Esophagus muscularis mucosa (tissue), 4 donors: ENCODE measurements at regions not wholly inside any gene's neighbourhood (a gene's known extent, or its start where the extent isn't known, plus 50 kb on each side); places are given as distances from the start of the nearest gene placed in this dataset.

Source experiments
- DNase-seq: peaks from one replicate; pipeline ENCODE4 v3.0.0-alpha.2; 2017; ENCODE audit errors: extremely low spot score
- H3K27ac ChIP-seq, 4 donors: fragments of 200-600 bp; sonication (generic); replicated peaks in 1 of 4; 1 replicate in 3 of 4; 2 replicates in 1 of 4; pipeline ENCODE4 v1.5.1; 2016 to 2019; ENCODE audit warnings: mild to moderate bottlenecking in 1 of 4
- H3K27me3 ChIP-seq, 4 donors: fragments of 200-600 bp; sonication (generic); one replicate each; pipeline versions ENCODE4 v1.5.1 to v1.6.0; 2016 to 2019
- H3K36me3 ChIP-seq, 4 donors: fragments of 200-600 bp; sonication (generic); one replicate each; pipeline ENCODE4 v1.5.1; 2016 to 2019
- H3K4me1 ChIP-seq, 4 donors: fragments of 200-600 bp; sonication (generic); one replicate each; pipeline ENCODE4 v1.5.1; 2016 to 2019
- H3K4me3 ChIP-seq, 4 donors: fragments of 200-600 bp; sonication (generic); 1 replicate in 2 of 4; 2 replicates in 2 of 4; pipeline ENCODE4 v1.5.1; 2016 to 2019; ENCODE audit warnings: mild to moderate bottlenecking in 4 of 4, moderate library complexity in 1 of 4
- H3K9me3 ChIP-seq, 4 donors: fragments of 200-600 bp; sonication (generic); 1 replicate in 3 of 4; 2 replicates in 1 of 4; pipeline ENCODE4 v1.5.1; 2016 to 2019
- CTCF ChIP-seq, 3 experiments: fragments of 200-600 bp in 2 of 3; fragments of 450-650 bp in 1 of 3; sonication (generic) in 2 of 3; IDR thresholded peaks; one replicate each; pipeline ENCODE4 v1.5.1; 2017 to 2019; ENCODE audit warnings: antibody characterized with exemption in 3 of 3, mild to moderate bottlenecking in 2 of 3, moderate library complexity in 1 of 3
- EP300 ChIP-seq: sonication (generic); formaldehyde crosslinking; IDR thresholded peaks from one replicate; pipeline ENCODE4 v1.6.1; 2017; ENCODE audit warnings: antibody characterized with exemption
- POLR2A ChIP-seq: fragments of 450-650 bp; IDR thresholded peaks from one replicate; pipeline ENCODE4 v1.6.1; 2017; ENCODE audit warnings: antibody characterized with exemption, moderate library complexity, mild to moderate bottlenecking, low read depth
- POLR2AphosphoS5 ChIP-seq, 2 donors: sonication (generic); formaldehyde crosslinking; IDR thresholded peaks; one replicate each; pipeline ENCODE4 v1.6.1; 2017; ENCODE audit warnings: antibody characterized with exemption in 2 of 2
- WGBS: methylation state at CpG from one replicate; pipeline ENCODE4 v1.1.5; 2018; 5-methylcytosine and 5-hydroxymethylcytosine counted together
- intact Hi-C: fragments of 100-400 bp; cut with DNase I; formaldehyde crosslinking; loops from one replicate; pipeline ENCODE4 v1.15.1; 2023

- H3K27me3 ChIP-seq: no peaks in the 10 kb centered on the region
- H3K9me3 ChIP-seq: no peaks in the 10 kb centered on the region
- H3K36me3 ChIP-seq: no peaks in the 10 kb centered on the region
- no peak overlapping the region for H3K27ac ChIP-seq
- WGBS: 88% methylated on average over 4 of the region's 4 CpGs
- no peak overlapping the region for H3K4me3 ChIP-seq
- TF ChIP-seq POLR2A: no peak
- TF ChIP-seq POLR2AphosphoS5 (IDR thresholded peaks at IDR 0.05): no peak
- TF ChIP-seq EP300: no peak
- no peak for TF ChIP-seq CTCF (IDR thresholded peaks at IDR 0.05)
- no peak for DNase-seq
- H3K4me1 ChIP-seq: no peaks in the 10 kb centered on the region
- intact Hi-C loops: no loop called here
These were observed 209.4 kb upstream of the IL12B start for GRCh38 chr5:159539678-159540077.

- DNase-seq: no peak
- intact Hi-C loops: no loop called here
- no peak for TF ChIP-seq CTCF (IDR thresholded peaks at IDR 0.05)
- no peak for TF ChIP-seq EP300
- no peak for TF ChIP-seq POLR2AphosphoS5 (IDR thresholded peaks at IDR 0.05)
- no peak for TF ChIP-seq POLR2A
- Histone ChIP-seq H3K27me3 (no peaks in the 10 kb centered on the region), H3K27ac (no peak overlapping the region), H3K9me3 (peaks cover 0 to 10% (median 5%) of the 10 kb centered on the region in 4 donors), H3K4me1 (no peaks in the 10 kb centered on the region), H3K36me3 (no peaks in the 10 kb centered on the region), H3K4me3 (no peak overlapping the region)
- 79% methylated on average over 1 of the region's 1 CpG for WGBS
These were observed 213.0 kb upstream of the IL12B start for GRCh38 chr5:159543326-159543725.

- Histone ChIP-seq H3K27ac (no peak overlapping the region), H3K4me3 (no peak overlapping the region), H3K36me3 (no peaks in the 10 kb centered on the region), H3K27me3 (no peaks in the 10 kb centered on the region), H3K9me3 (peaks cover 0 to 10% (median 5%) of the 10 kb centered on the region in 4 donors), H3K4me1 (no peaks in the 10 kb centered on the region)
- WGBS: 60% methylated on average over 1 of the region's 1 CpG
- intact Hi-C loops: no loop called here
- TF ChIP-seq EP300 (no peak), POLR2AphosphoS5 (IDR thresholded peaks at IDR 0.05) (no peak), CTCF (IDR thresholded peaks at IDR 0.05) (no peak), POLR2A (no peak)
- no peak for DNase-seq
These were observed 214.9 kb upstream of the IL12B start for GRCh38 chr5:159545156-159545555.

GRCh38 chr5:159547466-159548195 lies 217.3 kb upstream of the IL12B start:
- no peaks in the 10 kb centered on the region for H3K4me1 ChIP-seq
- 87% methylated on average over 3 of the region's 3 CpGs for WGBS
- no peak overlapping the region for H3K27ac ChIP-seq
- TF ChIP-seq POLR2A (no peak), POLR2AphosphoS5 (IDR thresholded peaks at IDR 0.05) (no peak), CTCF (IDR thresholded peaks at IDR 0.05) (no peak), EP300 (no peak)
- no peaks in the 10 kb centered on the region for H3K27me3 ChIP-seq
- intact Hi-C loops: no loop called here
- no peak overlapping the region for H3K4me3 ChIP-seq
- H3K9me3 ChIP-seq: peaks cover 0 to 10% (median 8%) of the 10 kb centered on the region in 4 donors
- H3K36me3 ChIP-seq: no peaks in the 10 kb centered on the region
- DNase-seq: no peak

GRCh38 chr5:159548517-159548916 lies 218.2 kb upstream of the IL12B start:
- Histone ChIP-seq H3K27me3 (no peaks in the 10 kb centered on the region), H3K4me3 (no peak overlapping the region), H3K27ac (no peak overlapping the region), H3K36me3 (no peaks in the 10 kb centered on the region), H3K4me1 (no peaks in the 10 kb centered on the region), H3K9me3 (peaks cover 0 to 10% (median 8%) of the 10 kb centered on the region in 4 donors)
- 62% methylated on average over 3 of the region's 3 CpGs for WGBS
- intact Hi-C loops: no loop called here
- no peak for DNase-seq
- TF ChIP-seq POLR2AphosphoS5 (IDR thresholded peaks at IDR 0.05): no peak
- TF ChIP-seq EP300: no peak
- no peak for TF ChIP-seq CTCF (IDR thresholded peaks at IDR 0.05)
- TF ChIP-seq POLR2A: no peak
